K562 (cell line): ENCODE measurements at regions not wholly inside any gene's neighbourhood (a gene's known extent, or its start where the extent isn't known, plus 50 kb on each side); places are given as distances from the start of the nearest gene placed in this dataset.

Experiments
- CHAMP1 ChIP-seq: fragments of 450-650 bp; IDR thresholded peaks from 2 replicates; pipeline ENCODE4 v1.6.1; 2016; ENCODE audit warnings: mild to moderate bottlenecking
- DPF2 ChIP-seq: fragments of 450-650 bp; IDR thresholded peaks from 2 replicates; pipeline ENCODE4 v1.6.1; 2016
- HDAC3 ChIP-seq: fragments of 450-650 bp; IDR thresholded peaks from 2 replicates; pipeline ENCODE4 v1.6.1; 2018; ENCODE audit warnings: borderline replicate concordance, mild to moderate bottlenecking, moderate library complexity; ENCODE audit not compliant: partially characterized antibody
- HES1 ChIP-seq: fragments of 450-650 bp; IDR thresholded peaks from 2 replicates; pipeline ENCODE4 v1.6.1; 2016; ENCODE audit warnings: low read depth, mild to moderate bottlenecking, moderate library complexity
- HINFP ChIP-seq: fragments of 450-650 bp; conservative IDR thresholded peaks from 2 replicates; pipeline ENCODE4 v1.6.1; 2016; ENCODE audit warnings: missing genetic modification characterization, low read depth, mild to moderate bottlenecking, control low read depth, missing compliant biosample characterization
- HIVEP1 ChIP-seq: fragments of 250-450 bp; sonication (Bioruptor Pico); IDR thresholded peaks from 2 replicates; pipeline ENCODE4 v1.4.0; 2020; ENCODE audit warnings: mild to moderate bottlenecking
- NRF1 ChIP-seq, 2 experiments: fragments of 450-650 bp; IDR thresholded peaks in 1 of 2; conservative IDR thresholded peaks in 1 of 2; 2 replicates each; pipeline ENCODE4 v1.6.1; 2014; ENCODE audit warnings: mild to moderate bottlenecking in 2 of 2
- ZBTB11 ChIP-seq, 3 experiments: fragments of 200-800 bp in 1 of 3; fragments of 250-450 bp in 1 of 3; fragments of 450-650 bp in 1 of 3; sonication (Bioruptor Pico) in 1 of 3; sonication (Bioruptor generic) in 1 of 3; formaldehyde crosslinking in 1 of 3; IDR thresholded peaks; 2 replicates each; pipeline versions ENCODE4 v1.6.1 to v1.8.0; 2016 to 2022; ENCODE audit warnings: mild to moderate bottlenecking in 2 of 3, missing genetic modification characterization in 2 of 3, missing compliant biosample characterization in 1 of 3, moderate library complexity in 1 of 3
- ZBTB2 ChIP-seq: fragments of 450-650 bp; IDR thresholded peaks from 2 replicates; pipeline ENCODE4 v1.6.1; 2016; ENCODE audit warnings: antibody characterized with exemption
- ZNF121 ChIP-seq: sonication (generic); formaldehyde crosslinking; conservative IDR thresholded peaks from 2 replicates; pipeline ENCODE4 v1.8.0; 2022; ENCODE audit warnings: missing genetic modification reagents
- ZNF316 ChIP-seq: fragments of 450-650 bp; IDR thresholded peaks from 2 replicates; pipeline ENCODE4 v1.6.1; 2016
- ZNF431 ChIP-seq: sonication (generic); formaldehyde crosslinking; IDR thresholded peaks from 2 replicates; pipeline ENCODE4 v1.8.0; 2022; ENCODE audit warnings: mild to moderate bottlenecking, missing genetic modification reagents
- ZNF592 ChIP-seq: fragments of 450-650 bp; IDR thresholded peaks from 2 replicates; pipeline ENCODE4 v1.6.1; 2017; ENCODE audit warnings: antibody characterized with exemption, mild to moderate bottlenecking

GRCh38 chr3:124620600-124621063, 109.6 kb upstream of the UMPS start (continued):
- TF ChIP-seq HDAC3 (peak; percentile 84), DPF2 (peak; percentile 96), ZBTB11 (CRISPR knock-in tag; IDR thresholded peaks at IDR 0.05) (0 out of 6 replicates have a peak, but pooled peaks of 1 of the 3 experiments have one; percentile 36), ZBTB2 (no peak), CHAMP1 (0 out of 2 replicates have a peak, but pooled peaks have one; percentile 44), HINFP (tag) (no peak), HES1 (0 out of 2 replicates have a peak, but pooled peaks have one; percentile 30), NRF1 (conservative IDR thresholded peaks at IDR 0.05 in 1 of 2, IDR thresholded peaks at IDR 0.05 in 1 of 2) (no peak), HIVEP1 (CRISPR knock-in tag) (0 out of 2 replicates have a peak, but pooled peaks have one; percentile 53), ZNF121 (CRISPR knock-in tag) (no peak), ZNF431 (no peak), ZNF592 (peak; percentile 83), ZNF316 (peak; percentile 85)
